ENCODE measurements at regions not wholly inside any gene's neighbourhood (a gene's known extent, or its start where the extent isn't known, plus 50 kb on each side); places are given as distances from the start of the nearest gene placed in this dataset.

GRCh38 chr3:187989575-187990153 lies 164.3 kb upstream of the LPP start:
- CTCF ChIA-PET, result interaction anchor here (0.9 to 1.4 kb wide), 7 partner anchors 10 to 290 kb away, joined by 3 to 11 read pairs (median 6); partner anchors contain the start of gene BCL6

GRCh38 chr3:187992609-187993008 lies 161.3 kb upstream of the LPP start:
- Mint-ChIP-seq H3K27ac (no peak overlapping the region), H3K36me3 (peaks cover 3% of the 10 kb centered on the region; the same call in 1 of the 2 replicates), H3K27me3 (ENCODE audit: low read depth) (peaks cover 9% of the 10 kb centered on the region; the same call in 1 of the 2 replicates), H3K9me3 (peaks cover 15% of the 10 kb centered on the region), H3K4me1 (peaks cover 42% of the 10 kb centered on the region), H3K4me3 (no peak overlapping the region)
- CTCF ChIA-PET, result no interaction called here
- DNase-seq (ENCODE audit: low spot score) (no peak), ATAC-seq (no peak)
- POLR2A ChIA-PET, result no interaction called here
- TF ChIP-seq NR1H2 (CRISPR knock-in tag; IDR thresholded peaks at IDR 0.05), result no peak
- no peak for TF ChIP-seq ZNF281 (CRISPR knock-in tag; IDR thresholded peaks at IDR 0.05)
- TF ChIP-seq ZNF532 (CRISPR knock-in tag; IDR thresholded peaks at IDR 0.05; ENCODE audit: borderline replicate concordance), result no peak
- TF ChIP-seq SMAD3 (CRISPR knock-in tag; IDR thresholded peaks at IDR 0.05; ENCODE audit: borderline replicate concordance), result no peak
- no peak for TF ChIP-seq USF1 (CRISPR knock-in tag; IDR thresholded peaks at IDR 0.05)

More at GRCh38 chr3:187989575-187990153, 164.3 kb upstream of the LPP start:
- POLR2A ChIA-PET, result interaction anchor here (0.7 to 1.4 kb wide), 5 partner anchors 16 to 251 kb away, joined by 3 to 17 read pairs (median 6); partner anchors contain the start of gene BCL6
- peaks cover 3% of the 10 kb centered on the region; the same call in 1 of the 2 replicates for H3K36me3 Mint-ChIP-seq
- TF ChIP-seq CREM (CRISPR knock-in tag; IDR thresholded peaks at IDR 0.05) (0 out of 2 replicates have a peak, but pooled peaks have one; percentile 39), MAX (CRISPR knock-in tag; IDR thresholded peaks at IDR 0.05) (0 out of 2 replicates have a peak, but pooled peaks have one; percentile 26), NFATC4 (CRISPR knock-in tag; IDR thresholded peaks at IDR 0.05) (no peak), FOXP1 (CRISPR knock-in tag; IDR thresholded peaks at IDR 0.05; ENCODE audit: borderline replicate concordance) (0 out of 2 replicates have a peak, but pooled peaks have one; percentile 57), USF2 (CRISPR knock-in tag; IDR thresholded peaks at IDR 0.05) (peak; percentile 33; the same call in 1 of the 2 replicates), ETV6 (CRISPR knock-in tag; IDR thresholded peaks at IDR 0.05) (peak; percentile 65; the same call in 1 of the 2 replicates), ZBTB21 (CRISPR knock-in tag; IDR thresholded peaks at IDR 0.05; ENCODE audit: borderline replicate concordance) (peak; percentile 54; the same call in 1 of the 2 replicates), NR3C1 (CRISPR knock-in tag; conservative IDR thresholded peaks at IDR 0.05; ENCODE audit: low read depth) (0 out of 2 replicates have a peak, but pooled peaks have one; percentile 34), FOXK1 (CRISPR knock-in tag; IDR thresholded peaks at IDR 0.05) (0 out of 2 replicates have a peak, but pooled peaks have one; percentile 64), KAT7 (CRISPR knock-in tag; IDR thresholded peaks at IDR 0.05; ENCODE audit: borderline replicate concordance) (0 out of 2 replicates have a peak, but pooled peaks have one; percentile 62), ESRRA (CRISPR knock-in tag; IDR thresholded peaks at IDR 0.05; ENCODE audit: borderline replicate concordance) (no peak), CBFB (CRISPR knock-in tag; IDR thresholded peaks at IDR 0.05; ENCODE audit: low read depth) (peak; percentile 80; the same call in 1 of the 2 replicates), TP53 (CRISPR knock-in tag; IDR thresholded peaks at IDR 0.05) (peak; percentile 47; the same call in 1 of the 2 replicates), PRRX2 (CRISPR knock-in tag; IDR thresholded peaks at IDR 0.05) (no peak), ERG (CRISPR knock-in tag; IDR thresholded peaks at IDR 0.05) (no peak), TCF7 (CRISPR knock-in tag; IDR thresholded peaks at IDR 0.05; ENCODE audit: low read depth) (no peak), MXD4 (CRISPR knock-in tag; IDR thresholded peaks at IDR 0.05; ENCODE audit: borderline replicate concordance) (no peak), SP1 (CRISPR knock-in tag; conservative IDR thresholded peaks at IDR 0.05) (peak; percentile 42; the same call in 1 of the 2 replicates), ZNF138 (CRISPR knock-in tag; conservative IDR thresholded peaks at IDR 0.05) (0 out of 2 replicates have a peak, but pooled peaks have one; percentile 69), RORB (CRISPR knock-in tag; IDR thresholded peaks at IDR 0.05) (no peak), TEAD1 (CRISPR knock-in tag; IDR thresholded peaks at IDR 0.05) (peak; percentile 89; the same call in 1 of the 2 replicates), FOXP4 (CRISPR knock-in tag; IDR thresholded peaks at IDR 0.05) (peak; percentile 71; the same call in 1 of the 2 replicates)
- H3K27me3 Mint-ChIP-seq (ENCODE audit: low read depth), result no peaks in the 10 kb centered on the region
- peaks cover 40% of the 10 kb centered on the region for H3K4me1 Mint-ChIP-seq
- peak overlapping the region; percentile 70 for H3K4me3 Mint-ChIP-seq
- H3K27ac Mint-ChIP-seq, result peak overlapping the region; percentile 99
- DNase-seq (ENCODE audit: low spot score) (peak; percentile 75), ATAC-seq (peak; percentile 97)
- peaks cover 15% of the 10 kb centered on the region for H3K9me3 Mint-ChIP-seq

Measured in WTC11 (cell line).